Adipocyte (in vitro differentiated cells): ENCODE measurements at regions not wholly inside any gene's neighbourhood (a gene's known extent, or its start where the extent isn't known, plus 50 kb on each side); places are given as distances from the start of the nearest gene placed in this dataset.
"Not testable (repeated sequence)": the region's sequence is repeated elsewhere in the genome, so short reads cannot be mapped to it uniquely, and the experiment has no call there.

Experiments used
- DNase-seq: peaks from one replicate; pipeline ENCODE4 v3.0.0-alpha.2; 2015; ENCODE audit warnings: low read depth
- H3K27me3 ChIP-seq: replicated peaks from 2 replicates; pipeline ENCODE4 v1.7.0; 2013; ENCODE audit warnings: mild to moderate bottlenecking, low read length, moderate library complexity; ENCODE audit not compliant: control insufficient read depth, insufficient read depth
- H3K36me3 ChIP-seq: 2 replicates; pipeline ENCODE4 v1.7.0; 2013; ENCODE audit warnings: low read length, mild to moderate bottlenecking, moderate library complexity; ENCODE audit not compliant: control insufficient read depth, insufficient read depth, severe bottlenecking
- H3K4me1 ChIP-seq: 2 replicates; pipeline ENCODE4 v1.7.0; 2013; ENCODE audit warnings: mild to moderate bottlenecking, low read length, moderate library complexity; ENCODE audit not compliant: control insufficient read depth, insufficient read depth
- H3K4me3 ChIP-seq: 2 replicates; pipeline ENCODE4 v1.7.0; 2013; ENCODE audit warnings: mild to moderate bottlenecking, low read length, moderate library complexity
- H3K9ac ChIP-seq: 2 replicates; pipeline ENCODE4 v1.7.0; 2013; ENCODE audit warnings: mild to moderate bottlenecking, low read length, moderate library complexity
- H3K9me3 ChIP-seq: 2 replicates; pipeline ENCODE4 v1.7.0; 2013; ENCODE audit warnings: mild to moderate bottlenecking, low read length, moderate library complexity; ENCODE audit not compliant: control insufficient read depth

DNA sequence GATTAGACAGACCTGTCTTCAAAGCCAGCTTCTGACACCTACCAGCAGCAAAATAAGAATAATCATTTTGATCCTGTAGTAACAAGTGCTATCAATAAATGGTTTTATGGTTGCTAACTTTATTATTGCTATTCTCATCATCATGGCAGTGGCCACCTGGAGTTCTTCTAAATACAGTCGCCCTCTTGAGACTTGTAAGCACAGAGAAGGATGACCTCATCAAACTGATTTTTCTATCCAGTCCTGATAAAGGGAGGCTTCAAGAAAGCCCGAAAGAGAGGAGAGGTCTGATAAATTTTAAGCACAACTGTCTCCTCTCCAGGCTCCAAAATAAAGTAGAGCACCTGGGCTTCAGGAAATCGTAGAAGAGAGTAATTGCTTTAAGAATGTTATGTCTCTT lies 286.4 kb downstream of the USP46 start:
- Histone ChIP-seq H3K4me3 (no peak overlapping the region), H3K4me1 (no peaks in the 10 kb centered on the region), H3K36me3 (no peaks in the 10 kb centered on the region), H3K9me3 (no peaks in the 10 kb centered on the region), H3K9ac (no peak overlapping the region), H3K27me3 (no peaks in the 10 kb centered on the region)
- DNase-seq, result no peak

GRCh38 chr4:52373650-52374049 lies 285.5 kb downstream of the USP46 start:
- Histone ChIP-seq H3K36me3 (no peaks in the 10 kb centered on the region), H3K27me3 (peaks cover 3% of the 10 kb centered on the region), H3K9ac (no peak overlapping the region), H3K4me3 (no peak overlapping the region), H3K9me3 (no peaks in the 10 kb centered on the region), H3K4me1 (no peaks in the 10 kb centered on the region)
- no peak for DNase-seq

DNA sequence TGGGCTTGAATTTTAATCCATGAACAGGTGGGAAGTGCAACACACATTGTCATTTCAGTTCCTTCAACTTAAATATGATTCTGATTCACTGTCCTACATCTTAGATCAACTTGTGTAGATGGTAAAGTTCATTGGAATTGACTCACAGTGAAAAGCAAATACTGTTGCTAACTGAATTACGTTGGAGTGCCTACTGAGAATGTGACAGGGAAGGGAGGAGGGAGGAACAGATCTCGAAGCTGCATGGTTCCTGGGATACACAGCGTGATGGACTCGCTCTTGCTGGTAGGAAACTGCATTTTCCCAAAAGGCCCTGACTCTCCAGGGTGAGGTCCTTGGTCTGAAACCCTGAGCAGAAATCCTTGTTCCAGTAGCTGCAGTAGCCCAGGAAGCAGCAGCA lies 284.2 kb downstream of the USP46 start:
- no peak overlapping the region for H3K4me3 ChIP-seq
- no peak overlapping the region for H3K9ac ChIP-seq
- H3K9me3 ChIP-seq, result no peaks in the 10 kb centered on the region
- no peak for DNase-seq
- H3K27me3 ChIP-seq, result peaks cover 3% of the 10 kb centered on the region
- H3K4me1 ChIP-seq, result no peaks in the 10 kb centered on the region
- H3K36me3 ChIP-seq, result no peaks in the 10 kb centered on the region

DNA sequence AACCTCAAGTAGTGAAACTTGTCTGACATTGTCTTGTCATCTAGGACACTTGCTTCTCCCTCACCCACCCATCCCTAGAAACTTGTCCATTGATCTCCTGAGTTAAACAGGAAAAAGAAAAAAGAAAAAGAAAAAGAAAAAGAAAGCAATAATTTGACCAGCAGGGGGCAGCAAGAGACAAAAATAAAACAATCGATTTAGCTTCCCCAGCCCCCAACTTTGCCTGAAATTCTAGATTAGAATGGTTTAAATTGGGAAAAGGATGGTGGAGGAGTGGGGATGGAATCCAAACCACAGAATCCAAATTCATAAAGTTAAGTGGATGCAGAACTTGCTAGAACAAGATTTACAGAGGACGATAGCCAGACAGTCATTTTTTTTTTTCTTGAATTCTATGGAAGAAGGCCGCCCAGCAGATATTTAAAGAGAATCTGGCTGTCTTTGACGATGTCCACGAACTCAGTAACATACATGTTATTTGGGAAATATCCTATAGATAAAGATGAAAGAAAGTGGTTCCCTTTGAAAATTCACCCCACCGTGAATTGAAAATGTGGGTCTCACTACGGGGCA lies 282.9 kb downstream of the USP46 start:
- Histone ChIP-seq H3K4me1 (no peaks in the 10 kb centered on the region), H3K36me3 (no peaks in the 10 kb centered on the region), H3K4me3 (no peak overlapping the region), H3K9ac (no peak overlapping the region), H3K9me3 (peaks cover 7% of the 10 kb centered on the region), H3K27me3 (peaks cover 3% of the 10 kb centered on the region)
- peak; percentile 88 for DNase-seq

- H3K9ac ChIP-seq, result no peak overlapping the region
- peaks cover 10% of the 10 kb centered on the region for H3K9me3 ChIP-seq
- no peaks in the 10 kb centered on the region for H3K4me1 ChIP-seq
- H3K4me3 ChIP-seq, result no peak overlapping the region
- peaks cover 3% of the 10 kb centered on the region for H3K27me3 ChIP-seq
- H3K36me3 ChIP-seq, result no peaks in the 10 kb centered on the region
- DNase-seq, result no peak
Observed at GRCh38 chr4:52377563-52377962, 281.5 kb downstream of the USP46 start.

DNA sequence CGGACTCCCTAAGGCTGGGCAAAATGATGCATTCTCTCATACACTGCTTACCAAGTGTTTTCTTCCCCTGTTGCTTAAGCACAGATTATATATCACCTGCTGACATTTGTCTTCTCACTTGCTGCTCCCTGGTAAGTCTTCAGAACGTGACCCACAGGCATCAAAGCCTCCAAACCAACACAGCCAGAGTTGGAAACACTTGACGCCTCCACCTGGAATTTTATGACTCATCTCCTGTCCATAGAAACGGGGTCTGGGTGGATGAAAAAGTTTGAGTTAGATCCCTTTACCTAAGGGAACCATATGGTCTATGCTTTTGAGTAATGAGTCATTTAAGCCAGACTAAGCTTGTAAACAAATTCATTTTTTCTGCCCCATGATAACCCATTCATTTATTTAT lies 251.6 kb downstream of the USP46 start:
- peaks cover 9% of the 10 kb centered on the region for H3K9me3 ChIP-seq
- no peak overlapping the region for H3K9ac ChIP-seq
- no peaks in the 10 kb centered on the region for H3K4me1 ChIP-seq
- H3K27me3 ChIP-seq, result peaks cover 19% of the 10 kb centered on the region
- H3K36me3 ChIP-seq, result no peaks in the 10 kb centered on the region
- DNase-seq, result no peak
- H3K4me3 ChIP-seq, result no peak overlapping the region

DNA sequence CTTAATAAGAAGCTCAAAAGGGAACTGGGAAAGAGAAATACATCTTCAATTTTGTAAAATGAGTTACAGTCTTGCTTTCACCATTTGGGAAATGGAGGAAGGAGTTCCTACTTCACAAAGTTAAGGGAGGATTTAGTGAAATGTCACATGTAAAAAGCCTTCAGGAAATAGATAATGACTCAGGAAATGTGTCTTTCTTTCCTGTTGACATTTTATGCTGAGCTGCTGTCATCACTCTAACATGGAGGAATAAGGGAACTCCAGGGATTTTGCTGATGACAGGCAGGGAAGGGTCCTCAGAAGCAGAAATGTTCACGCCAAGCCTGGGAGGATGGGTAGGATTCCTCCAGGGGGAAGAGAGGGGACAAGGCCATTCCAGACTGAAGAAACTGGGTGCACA lies 251.1 kb downstream of the USP46 start:
- H3K9me3 ChIP-seq, result peaks cover 9% of the 10 kb centered on the region
- no peak overlapping the region for H3K9ac ChIP-seq
- DNase-seq, result no peak
- no peaks in the 10 kb centered on the region for H3K36me3 ChIP-seq
- no peak overlapping the region for H3K4me3 ChIP-seq
- no peaks in the 10 kb centered on the region for H3K4me1 ChIP-seq
- H3K27me3 ChIP-seq, result peaks cover 24% of the 10 kb centered on the region

DNA sequence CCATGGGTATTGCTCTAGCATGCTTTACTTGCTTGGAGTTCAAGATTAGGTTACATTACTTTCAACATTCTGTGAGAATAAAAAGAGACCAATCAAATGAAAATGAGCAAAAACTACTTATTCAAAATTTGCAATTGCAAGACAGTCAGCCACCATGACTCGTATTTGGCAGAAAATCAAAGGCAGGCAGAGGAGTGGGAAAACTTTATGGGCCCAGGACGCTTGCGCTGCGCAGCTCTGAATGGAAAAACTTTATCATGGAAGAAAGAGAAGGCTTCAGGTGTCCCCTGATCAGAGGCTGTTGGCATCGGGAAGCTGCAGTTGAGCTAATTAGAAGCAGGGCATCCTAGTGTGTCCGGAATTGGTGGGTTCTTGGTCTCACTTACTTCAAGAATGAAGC lies 250.6 kb downstream of the USP46 start:
- H3K36me3 ChIP-seq, result no peaks in the 10 kb centered on the region
- H3K9ac ChIP-seq, result no peak overlapping the region
- H3K4me3 ChIP-seq, result no peak overlapping the region
- no peaks in the 10 kb centered on the region for H3K4me1 ChIP-seq
- peaks cover 9% of the 10 kb centered on the region for H3K9me3 ChIP-seq
- no peak for DNase-seq
- H3K27me3 ChIP-seq, result peaks cover 27% of the 10 kb centered on the region

GRCh38 chr4:52409766-52410165 lies 249.3 kb downstream of the USP46 start:
- not testable (repeated sequence) for H3K9me3 ChIP-seq, H3K9ac ChIP-seq, DNase-seq, H3K4me1 ChIP-seq, H3K36me3 ChIP-seq, H3K4me3 ChIP-seq
- H3K27me3 ChIP-seq, result peaks cover 32% of the 10 kb centered on the region

GRCh38 chr4:52410971-52411370 lies 248.1 kb downstream of the USP46 start:
- peaks cover 9% of the 10 kb centered on the region for H3K9me3 ChIP-seq
- no peaks in the 10 kb centered on the region for H3K36me3 ChIP-seq
- H3K4me1 ChIP-seq, result no peaks in the 10 kb centered on the region
- no peak for DNase-seq
- H3K27me3 ChIP-seq, result peaks cover 38% of the 10 kb centered on the region
- H3K4me3 ChIP-seq, result no peak overlapping the region
- no peak overlapping the region for H3K9ac ChIP-seq

DNA sequence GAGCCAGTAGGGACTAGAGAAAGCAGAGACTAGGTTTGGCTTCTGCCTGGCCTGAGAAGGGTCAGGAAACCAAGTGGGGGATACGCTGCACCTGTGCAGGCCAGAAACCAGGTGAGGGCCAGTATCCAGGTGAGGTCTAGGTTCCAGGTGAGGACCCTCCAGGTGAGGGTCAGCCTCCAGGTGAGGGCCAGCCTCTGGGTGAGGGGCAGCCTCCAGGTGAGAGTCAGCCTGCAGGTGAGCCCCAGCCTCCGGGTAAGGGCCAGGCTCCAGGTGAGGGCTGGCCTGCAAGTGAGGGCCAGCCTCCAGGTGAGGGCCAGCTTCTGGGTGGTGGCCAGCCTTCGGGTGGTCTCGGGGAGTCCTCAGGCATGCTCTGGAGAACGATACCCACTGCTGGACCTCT lies 238.8 kb downstream of the USP46 start:
- H3K27me3 ChIP-seq, result peaks cover 1% of the 10 kb centered on the region
- no peaks in the 10 kb centered on the region for H3K4me1 ChIP-seq
- no peak overlapping the region for H3K4me3 ChIP-seq
- no peak overlapping the region for H3K9ac ChIP-seq
- H3K9me3 ChIP-seq, result peaks cover 2% of the 10 kb centered on the region
- no peak for DNase-seq
- H3K36me3 ChIP-seq, result no peaks in the 10 kb centered on the region

DNA sequence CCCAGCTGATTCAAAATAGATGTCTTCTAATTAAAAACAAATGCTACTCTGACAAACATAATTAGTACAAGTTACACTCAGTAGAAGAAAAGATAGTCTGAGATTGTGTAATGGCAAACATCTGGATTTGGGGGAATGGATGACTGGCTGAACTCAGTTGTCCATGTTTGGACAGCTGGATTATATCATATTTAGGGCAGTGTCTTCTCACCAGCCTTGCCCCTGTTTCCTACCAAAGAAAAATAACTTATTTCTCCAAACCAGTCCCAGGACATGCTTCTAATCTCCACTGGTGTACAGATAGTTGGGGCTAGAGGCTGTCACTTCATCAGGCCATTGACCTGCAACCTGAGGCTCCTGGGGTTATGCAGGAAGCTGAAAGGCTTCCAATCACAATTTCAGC lies 237.3 kb downstream of the USP46 start:
- H3K9me3 ChIP-seq, result peaks cover 2% of the 10 kb centered on the region
- no peaks in the 10 kb centered on the region for H3K36me3 ChIP-seq
- DNase-seq, result peak; percentile 76
- no peaks in the 10 kb centered on the region for H3K4me1 ChIP-seq
- no peak overlapping the region for H3K4me3 ChIP-seq
- no peaks in the 10 kb centered on the region for H3K27me3 ChIP-seq
- no peak overlapping the region for H3K9ac ChIP-seq
